Panc1 (cell line): ENCODE measurements at regions not wholly inside any gene's neighbourhood (a gene's known extent, or its start where the extent isn't known, plus 50 kb on each side); places are given as distances from the start of the nearest gene placed in this dataset.

Source experiments
- ATAC-seq: fragments of 200-7000 bp; cut with Tn5 transposase; 2 replicates; pipeline ENCODE4 v1.9.1; 2020; ENCODE audit warnings: mild to moderate bottlenecking, moderate library complexity
- BruUV-seq: library from RNA; stranded (reverse); fragments of 400-500 nt; replicated peaks from 2 replicates; lab custom pipeline; 2021; lab: Mats Ljungman, UMichigan
- CTCF ChIA-PET: fragments of 300-600 bp; sonication (Branson Sonifier 250); formaldehyde crosslinking; loops from one replicate; lab custom pipeline; 2022; ENCODE audit warnings: antibody characterized with exemption; lab: Charles Lee
- POLR2A ChIA-PET: fragments of 300-600 bp; sonication (Branson Sonifier 250); formaldehyde crosslinking; loops from one replicate; lab custom pipeline; 2022; ENCODE audit warnings: antibody characterized with exemption; lab: Charles Lee
- DNase-seq: peaks from one replicate; pipeline ENCODE4 v3.0.0-alpha.2; 2010; ENCODE audit warnings: low read depth, low spot score
- H3K27ac ChIP-seq: 2 replicates; pipeline ENCODE4 v1.5.1; 2011; ENCODE audit warnings: mild to moderate bottlenecking, low read length, inconsistent platforms
- H3K27me3 ChIP-seq: fragments of 200-500 bp; sonication (Bioruptor generic); 2 replicates; pipeline ENCODE4 v1.6.0; 2014; ENCODE audit warnings: low read length, inconsistent platforms; ENCODE audit not compliant: control insufficient read depth, insufficient read depth
- H3K36me3 ChIP-seq: fragments of 200-500 bp; sonication (Bioruptor generic); 2 replicates; pipeline ENCODE4 v1.5.1; 2014; ENCODE audit warnings: inconsistent platforms, mild to moderate bottlenecking, low read length, moderate library complexity; ENCODE audit not compliant: control insufficient read depth, insufficient read depth
- H3K4me1 ChIP-seq: 2 replicates; pipeline ENCODE4 v1.5.1; 2011; ENCODE audit warnings: inconsistent platforms, mild to moderate bottlenecking, low read length, moderate library complexity; ENCODE audit not compliant: control insufficient read depth, insufficient read depth
- H3K4me3 ChIP-seq, 2 experiments: 2 replicates each; pipeline ENCODE4 v1.5.1; 2011 to 2012; ENCODE audit warnings: low read depth in 2 of 2, low read length in 2 of 2, mild to moderate bottlenecking in 2 of 2, inconsistent platforms in 1 of 2, moderate library complexity in 1 of 2
- H3K9me3 ChIP-seq: fragments of 200-500 bp; sonication (Bioruptor generic); 2 replicates; pipeline ENCODE4 v1.5.1; 2014; ENCODE audit warnings: low read depth, mild to moderate bottlenecking, inconsistent platforms, low read length, moderate library complexity; ENCODE audit not compliant: control insufficient read depth, insufficient read depth
- POLR2AphosphoS5 ChIP-seq: IDR thresholded peaks from 2 replicates; pipeline ENCODE4 v1.6.1; 2012; ENCODE audit warnings: mild to moderate bottlenecking, low read depth, low read length, moderate library complexity
- SIN3A ChIP-seq: IDR thresholded peaks from 2 replicates; pipeline ENCODE4 v1.6.1; 2012; ENCODE audit warnings: low read depth, mild to moderate bottlenecking, low read length, moderate library complexity, borderline replicate concordance; ENCODE audit not compliant: insufficient read depth
- TCF7L2 ChIP-seq: IDR thresholded peaks from 2 replicates; pipeline ENCODE4 v1.6.1; 2011; ENCODE audit warnings: mild to moderate bottlenecking, low read depth, low read length, inconsistent platforms
- in situ Hi-C: cut with HindIII; loops from 2 replicates; pipeline ENCODE4 v1.10.0; 2016; ENCODE audit warnings: low sequenced_read_pairs, low pct_unique_long_range_greater_than_20kb
- intact Hi-C: fragments of 100-400 bp; cut with micrococcal nuclease; formaldehyde crosslinking; loops from one replicate; pipeline ENCODE4 v1.10.0; 2022; ENCODE audit not compliant: unreplicated experiment
- TF ChIP-seq, protein P1 (sequence below): fragments of 450-650 bp; IDR thresholded peaks from 2 replicates; pipeline ENCODE4 v1.5.1; 2017; ENCODE audit warnings: mild to moderate bottlenecking

- ATAC-seq, result no peak
Measured at GRCh38 chr14:51546099-51546498, 105.6 kb upstream of the FRMD6 start.

GRCh38 chr14:51546603-51547258 is 105.0 kb upstream of the FRMD6 start:
- intact Hi-C loops (no loop called here), in situ Hi-C loops (no loop called here)
- Histone ChIP-seq H3K4me3 (no peak overlapping the region), H3K4me1 (peaks cover 24% of the 10 kb centered on the region), H3K36me3 (no peaks in the 10 kb centered on the region; the same call in 1 of the 2 replicates), H3K27me3 (no peaks in the 10 kb centered on the region), H3K27ac (peak overlapping the region; percentile 85), H3K9me3 (no peaks in the 10 kb centered on the region)
- ChIA-PET CTCF (no interaction called here), POLR2A (interaction anchor here (0.6 to 0.7 kb wide), 2 partner anchors 105 to 1953 kb away, joined by 7 to 9 read pairs; no protein-coding TSS in a partner anchor)
- DNase-seq, result no peak
- peak; percentile 57 for ATAC-seq
- BruUV-seq, result TSS peak; percentile 92
- no peak for TF ChIP-seq TCF7L2
- no peak for TF ChIP-seq SIN3A
- TF ChIP-seq, protein P1, sequence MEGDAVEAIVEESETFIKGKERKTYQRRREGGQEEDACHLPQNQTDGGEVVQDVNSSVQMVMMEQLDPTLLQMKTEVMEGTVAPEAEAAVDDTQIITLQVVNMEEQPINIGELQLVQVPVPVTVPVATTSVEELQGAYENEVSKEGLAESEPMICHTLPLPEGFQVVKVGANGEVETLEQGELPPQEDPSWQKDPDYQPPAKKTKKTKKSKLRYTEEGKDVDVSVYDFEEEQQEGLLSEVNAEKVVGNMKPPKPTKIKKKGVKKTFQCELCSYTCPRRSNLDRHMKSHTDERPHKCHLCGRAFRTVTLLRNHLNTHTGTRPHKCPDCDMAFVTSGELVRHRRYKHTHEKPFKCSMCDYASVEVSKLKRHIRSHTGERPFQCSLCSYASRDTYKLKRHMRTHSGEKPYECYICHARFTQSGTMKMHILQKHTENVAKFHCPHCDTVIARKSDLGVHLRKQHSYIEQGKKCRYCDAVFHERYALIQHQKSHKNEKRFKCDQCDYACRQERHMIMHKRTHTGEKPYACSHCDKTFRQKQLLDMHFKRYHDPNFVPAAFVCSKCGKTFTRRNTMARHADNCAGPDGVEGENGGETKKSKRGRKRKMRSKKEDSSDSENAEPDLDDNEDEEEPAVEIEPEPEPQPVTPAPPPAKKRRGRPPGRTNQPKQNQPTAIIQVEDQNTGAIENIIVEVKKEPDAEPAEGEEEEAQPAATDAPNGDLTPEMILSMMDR, result no peak

More at GRCh38 chr14:51546099-51546498, 105.6 kb upstream of the FRMD6 start:
- ChIA-PET POLR2A (interaction anchor here (0.7 kb wide), 2 partner anchors 104 to 107 kb away, joined by 6 to 9 read pairs; no protein-coding TSS in a partner anchor), CTCF (no interaction called here)
- peak overlapping the region; percentile 85 for H3K27ac ChIP-seq
- no TSS peak for BruUV-seq
- no peak for TF ChIP-seq TCF7L2
- TF ChIP-seq, protein P1, result no peak
- TF ChIP-seq POLR2AphosphoS5, result no peak
- DNase-seq, result no peak
- no peaks in the 10 kb centered on the region; the same call in 1 of the 2 replicates for H3K36me3 ChIP-seq
- H3K27me3 ChIP-seq, result no peaks in the 10 kb centered on the region
- H3K4me3 ChIP-seq, result no peak overlapping the region
- in situ Hi-C loops (no loop called here), intact Hi-C loops (no loop called here)
- no peaks in the 10 kb centered on the region for H3K9me3 ChIP-seq
- H3K4me1 ChIP-seq, result peaks cover 24% of the 10 kb centered on the region

DNA sequence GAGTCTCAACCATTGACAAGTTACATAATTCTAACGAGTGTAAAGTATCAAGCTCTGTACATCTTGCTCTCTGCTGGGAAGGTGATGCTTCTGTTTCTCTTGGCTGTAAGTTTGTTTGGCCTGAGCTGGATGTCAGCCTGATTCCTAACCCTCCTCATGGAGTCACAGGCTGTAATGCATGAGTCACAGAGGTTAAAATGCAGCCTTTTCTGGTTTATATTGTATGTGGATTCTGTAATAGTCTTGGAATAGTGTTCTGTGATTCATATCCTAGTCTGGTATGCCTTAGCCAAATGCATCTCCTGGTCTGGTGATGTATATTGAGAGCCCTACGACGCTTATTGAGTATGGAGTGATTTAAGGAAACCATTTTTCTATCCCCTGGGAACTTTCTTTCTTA is 104.5 kb upstream of the FRMD6 start:
- ChIA-PET POLR2A (interaction anchor here (0.6 kb wide), 1 partner anchor 1954 kb away, joined by 7 read pairs; no protein-coding TSS in a partner anchor), CTCF (no interaction called here)
- H3K4me1 ChIP-seq, result peaks cover 24% of the 10 kb centered on the region
- TF ChIP-seq POLR2AphosphoS5 (peak; percentile 84), SIN3A (no peak), TCF7L2 (0 out of 2 replicates have a peak, but pooled peaks have one; percentile 37)
- peak overlapping the region; percentile 85 for H3K27ac ChIP-seq
- no TSS peak for BruUV-seq
- H3K9me3 ChIP-seq, result no peaks in the 10 kb centered on the region
- H3K36me3 ChIP-seq, result no peaks in the 10 kb centered on the region; the same call in 1 of the 2 replicates
- intact Hi-C loops (no loop called here), in situ Hi-C loops (no loop called here)
- peak; percentile 98 for ATAC-seq
- peak; percentile 96 for DNase-seq
- H3K27me3 ChIP-seq, result no peaks in the 10 kb centered on the region
- no peak overlapping the region for H3K4me3 ChIP-seq
